ENCODE measurements at regions not wholly inside any gene's neighbourhood (a gene's known extent, or its start where the extent isn't known, plus 50 kb on each side); places are given as distances from the start of the nearest gene placed in this dataset.
"Not testable (repeated sequence)": the region's sequence is repeated elsewhere in the genome, so short reads cannot be mapped to it uniquely, and the experiment has no call there.

DNA sequence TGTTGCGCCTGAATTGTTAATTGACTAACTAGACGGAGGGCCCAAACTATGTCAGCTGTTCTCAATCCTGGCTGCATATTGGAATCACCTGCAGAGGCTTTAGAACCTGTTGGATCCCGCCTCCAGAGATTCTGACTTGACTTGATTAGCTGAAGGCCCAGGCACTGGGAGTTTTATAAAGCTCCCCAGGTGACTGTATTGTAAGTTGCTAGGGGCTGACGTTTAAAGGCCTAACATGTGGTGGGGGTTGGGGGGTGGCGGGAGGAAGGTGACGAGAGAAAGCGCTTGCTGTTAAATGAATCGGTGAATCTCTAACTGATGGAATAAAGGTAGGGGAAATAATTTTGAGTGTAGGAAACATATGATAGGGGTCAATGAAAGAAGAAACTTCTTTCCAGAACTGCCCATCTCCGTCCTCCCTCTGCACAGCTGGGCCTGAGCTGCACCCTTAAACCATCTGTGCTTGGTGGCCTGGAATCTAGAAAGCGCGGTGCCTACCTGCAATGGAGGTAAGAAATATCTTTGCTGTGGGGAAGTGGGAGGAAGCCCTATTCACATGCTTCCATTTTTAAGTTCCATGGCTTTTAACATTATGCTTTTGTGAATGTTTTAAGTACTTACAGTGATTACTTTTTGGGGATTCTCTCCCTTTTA lies 225.0 kb upstream of the FAM3C start:
- no peak for DNase-seq (ENCODE audit: low read depth)

DNA sequence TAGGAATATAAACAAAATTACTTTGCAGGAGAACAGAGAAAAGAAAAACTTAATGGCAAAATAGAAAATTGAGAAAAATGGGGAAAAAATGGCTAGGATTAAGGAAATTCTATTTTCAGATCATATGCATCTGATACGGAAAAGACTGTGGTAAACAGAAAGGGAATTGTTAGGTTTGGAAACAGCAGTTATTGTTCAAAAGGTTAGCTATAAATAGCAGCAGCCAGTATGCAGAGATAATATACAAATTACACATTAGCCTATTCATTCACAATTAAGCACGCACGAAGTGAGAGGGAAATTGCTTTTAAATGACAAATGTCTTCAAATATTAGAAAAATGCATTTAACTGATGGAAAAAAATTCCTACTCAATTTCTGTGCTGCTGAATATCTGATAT lies 224.1 kb upstream of the FAM3C start:
- no peak for DNase-seq (ENCODE audit: low read depth)

DNA sequence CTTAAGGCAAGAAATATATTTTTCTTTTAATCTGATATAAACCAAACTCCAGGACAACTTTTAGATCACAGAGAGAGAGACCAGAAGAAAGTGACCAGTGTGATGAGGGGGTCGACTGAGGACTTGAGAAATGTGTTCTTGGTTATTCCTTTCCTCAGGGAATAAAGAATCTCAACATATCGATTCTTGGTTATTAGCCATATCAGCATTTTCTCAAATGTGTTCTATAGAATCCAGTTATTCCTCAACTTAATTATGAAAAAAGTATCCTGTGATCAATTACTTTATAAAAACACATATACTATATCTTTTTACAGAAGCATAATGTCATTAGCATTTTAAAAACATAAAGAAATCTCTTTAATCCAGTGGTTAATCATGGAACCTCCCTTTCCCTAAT lies 222.1 kb upstream of the FAM3C start:
- DNase-seq (ENCODE audit: low read depth) = no peak

GRCh38 chr7:121610243-121610642 lies 214.1 kb upstream of the FAM3C start:
- no peak for DNase-seq (ENCODE audit: low read depth)

- no peak for DNase-seq (ENCODE audit: low read depth)
These were observed 213.1 kb upstream of the FAM3C start for GRCh38 chr7:121609208-121609607.

GRCh38 chr7:121608785-121609184 lies 212.7 kb upstream of the FAM3C start:
- DNase-seq (ENCODE audit: low read depth) = no peak

- not testable (repeated sequence) for DNase-seq (ENCODE audit: low read depth)
These were observed 212.1 kb upstream of the FAM3C start for GRCh38 chr7:121608183-121608582.

- no peak for DNase-seq (ENCODE audit: low read depth)
These were observed 209.2 kb upstream of the FAM3C start for GRCh38 chr7:121605317-121605680.

GRCh38 chr7:121604627-121605316 lies 208.7 kb upstream of the FAM3C start:
- DNase-seq (ENCODE audit: low read depth) = no peak

GRCh38 chr7:121603886-121604285 lies 207.8 kb upstream of the FAM3C start:
- no peak for DNase-seq (ENCODE audit: low read depth)

DNA sequence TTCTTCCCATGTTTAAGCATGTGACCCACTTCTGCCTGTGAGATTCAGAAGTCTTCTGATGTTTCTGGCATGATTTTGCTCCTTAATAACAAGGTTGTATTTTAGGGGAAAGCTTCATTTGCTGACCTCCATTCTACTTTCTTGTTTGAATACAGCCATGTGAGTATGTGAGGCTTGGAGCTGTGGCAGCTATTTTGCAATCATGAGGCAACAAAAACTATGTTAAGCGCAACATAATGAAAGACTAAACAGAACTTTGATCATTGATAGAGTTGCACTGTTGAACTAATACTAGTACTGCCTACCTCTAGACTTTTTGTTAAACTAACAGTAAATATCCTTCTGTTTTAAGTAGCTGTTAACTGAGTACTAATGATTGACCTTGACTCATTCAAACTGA lies 203.8 kb upstream of the FAM3C start:
- no peak for DNase-seq (ENCODE audit: low read depth)

GRCh38 chr7:121595758-121596696 lies 199.9 kb upstream of the FAM3C start:
- DNase-seq (ENCODE audit: low read depth) = no peak

DNA sequence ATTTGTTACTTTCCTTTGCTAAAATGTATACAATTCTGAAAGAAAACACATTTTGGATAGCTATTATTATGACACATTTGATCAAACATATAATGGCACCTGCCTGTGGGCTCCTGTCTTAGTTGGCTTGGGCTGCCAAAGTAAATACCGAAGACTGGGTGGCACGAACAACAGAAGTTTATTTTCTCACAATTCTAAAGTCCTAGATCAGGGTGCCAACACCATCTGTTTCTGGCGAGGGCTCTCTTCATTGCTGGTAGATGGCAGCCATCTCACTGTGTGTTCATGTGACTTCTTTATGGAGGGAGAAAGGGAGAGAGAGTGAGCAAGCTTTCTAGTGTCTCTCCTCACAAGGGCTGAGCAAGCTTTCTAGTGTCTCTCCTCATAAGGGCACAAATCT lies 195.8 kb upstream of the FAM3C start:
- DNase-seq (ENCODE audit: low read depth) = no peak

GRCh38 chr7:121587435-121587834 lies 191.3 kb upstream of the FAM3C start:
- DNase-seq (ENCODE audit: low read depth) = no peak

DNA sequence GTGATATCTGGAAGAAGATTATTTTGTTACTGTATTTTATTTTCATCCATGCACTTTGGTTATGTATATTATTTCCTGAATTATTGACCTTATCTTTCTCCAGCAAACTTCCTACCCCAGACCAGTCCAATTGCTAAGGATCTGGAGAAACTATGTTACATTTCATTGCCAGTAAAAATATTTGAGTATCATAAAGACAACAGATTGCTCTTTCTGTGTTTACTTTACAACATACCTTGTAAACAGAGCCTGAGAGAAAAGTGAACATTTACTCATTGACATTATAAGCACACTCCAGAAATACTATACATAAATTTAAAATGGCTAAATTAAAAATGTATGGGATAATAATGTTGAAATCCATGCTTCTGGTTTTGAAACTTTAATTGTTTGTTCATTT lies 186.2 kb upstream of the FAM3C start:
- no peak for DNase-seq (ENCODE audit: low read depth)

DNA sequence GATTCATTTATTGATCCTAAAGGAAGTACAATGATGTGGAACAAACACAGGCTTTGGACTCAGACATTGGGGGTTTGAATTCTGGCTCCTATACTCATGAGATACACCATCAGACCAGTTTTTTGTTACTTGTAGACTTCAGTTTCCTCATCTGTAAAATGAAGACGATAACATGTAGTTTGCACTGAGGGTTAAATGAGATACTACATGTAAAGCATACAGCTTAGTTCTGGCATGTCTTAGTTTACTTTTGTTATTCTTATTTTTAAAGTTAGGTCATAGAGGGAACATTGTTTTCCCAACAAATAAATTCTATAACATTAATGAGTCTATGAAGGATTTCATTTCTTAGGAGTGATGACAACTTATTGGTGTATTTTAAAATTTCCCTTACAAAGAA lies 183.5 kb upstream of the FAM3C start:
- no peak for DNase-seq (ENCODE audit: low read depth)

DNA sequence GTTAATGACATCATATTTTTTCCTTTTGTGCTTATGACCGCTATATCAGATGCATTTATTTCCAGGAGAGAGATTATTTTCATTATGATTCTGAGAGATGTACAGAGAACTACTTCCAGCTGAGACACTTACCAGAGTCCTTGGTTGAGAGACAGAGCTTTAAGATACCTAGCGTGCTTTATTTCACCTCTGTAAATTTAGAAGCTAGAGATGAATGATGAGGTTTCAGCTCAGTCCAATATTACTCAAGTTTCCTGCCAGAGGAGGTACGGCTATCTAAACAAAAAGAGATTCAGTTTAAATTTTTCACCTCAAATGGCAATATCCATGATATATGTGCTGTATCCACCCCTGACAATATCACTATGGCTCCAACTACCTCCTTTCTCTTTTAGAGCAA lies 182.6 kb upstream of the FAM3C start:
- DNase-seq (ENCODE audit: low read depth) = no peak

GRCh38 chr7:121576148-121576917 lies 180.2 kb upstream of the FAM3C start:
- no peak for DNase-seq (ENCODE audit: low read depth)

DNA sequence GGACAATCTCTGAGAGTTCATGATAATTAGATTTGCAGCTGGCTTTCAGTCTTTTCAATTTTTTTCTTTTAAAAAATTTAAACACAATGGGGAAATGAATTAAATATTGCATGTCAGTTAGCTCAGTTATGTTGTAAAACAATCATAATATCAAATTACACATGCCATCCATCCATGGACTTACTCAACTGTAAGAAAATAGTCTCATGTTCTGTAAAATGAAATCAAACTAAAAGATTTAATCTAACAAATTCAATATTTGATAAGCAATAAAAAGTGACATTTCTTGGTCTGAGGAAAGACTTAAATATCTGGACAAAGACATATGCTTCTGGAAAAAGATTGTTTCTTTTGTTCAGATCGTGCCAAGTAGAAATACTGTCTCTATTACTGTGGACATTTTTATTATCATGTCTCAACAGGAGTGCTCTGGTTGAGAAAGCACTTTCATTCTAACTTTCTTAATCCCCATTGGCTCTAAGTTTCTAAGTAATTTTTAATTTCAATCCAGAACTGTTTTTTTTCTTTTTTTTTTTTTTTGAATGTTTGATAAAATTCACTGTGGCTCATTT lies 179.2 kb upstream of the FAM3C start:
- no peak for DNase-seq (ENCODE audit: low read depth)

- no peak for DNase-seq (ENCODE audit: low read depth)
These were observed 178.0 kb upstream of the FAM3C start for GRCh38 chr7:121574109-121574508.

- DNase-seq (ENCODE audit: low read depth) = no peak
These were observed 176.5 kb upstream of the FAM3C start for GRCh38 chr7:121572615-121573014.

DNA sequence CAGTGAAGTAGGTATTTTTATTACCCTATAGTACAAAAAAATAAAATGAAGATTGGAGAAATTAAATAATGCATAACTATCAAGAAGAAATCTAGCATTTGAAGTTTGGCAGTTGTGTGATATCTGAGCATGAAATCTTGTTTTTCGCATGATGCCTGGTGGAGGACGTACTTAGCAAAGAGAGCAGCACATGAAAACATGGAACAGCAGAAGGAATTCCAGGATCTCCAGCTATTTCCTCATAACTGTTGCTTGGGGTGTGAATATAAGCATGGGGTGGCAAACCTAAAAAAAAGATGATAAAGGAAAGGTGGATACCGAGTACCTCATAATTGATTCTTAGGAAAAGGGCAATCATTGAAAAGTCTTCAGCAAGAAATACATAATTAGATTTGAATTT lies 174.3 kb upstream of the FAM3C start:
- no peak for DNase-seq (ENCODE audit: low read depth)
